IMR-90 (cell line): ENCODE measurements at regions not wholly inside any gene's neighbourhood (a gene's known extent, or its start where the extent isn't known, plus 50 kb on each side); places are given as distances from the start of the nearest gene placed in this dataset.

Experiments used
- ATAC-seq: fragments of 200-7000 bp; cut with Tn5 transposase; 2 replicates; pipeline ENCODE4 v1.9.1; 2020; ENCODE audit warnings: low read depth, mild to moderate bottlenecking, moderate library complexity
- BruUV-seq: library from RNA; stranded (reverse); fragments of 400-500 nt; replicated peaks from 2 replicates; lab custom pipeline; 2021; lab: Mats Ljungman, UMichigan
- CTCF ChIA-PET: fragments of 300-600 bp; formaldehyde crosslinking; extraction: SDS; loops from one replicate; lab custom pipeline; 2021; ENCODE audit warnings: antibody characterized with exemption; lab: Yijun Ruan, JAX
- POLR2A ChIA-PET: fragments of 300-600 bp; sonication (Branson Sonifier 250); formaldehyde crosslinking; loops from one replicate; lab custom pipeline; 2022; ENCODE audit warnings: antibody characterized with exemption; ENCODE audit not compliant: unreplicated experiment; lab: Charles Lee
- DNase-seq: peaks from one replicate; pipeline ENCODE4 v3.0.0; 2013
- H2AFZ ChIP-seq: replicated peaks from 2 replicates; pipeline ENCODE3; 2013; ENCODE audit warnings: low read length, mild to moderate bottlenecking; ENCODE audit not compliant: poor library complexity
- H2AK5ac ChIP-seq: 2 replicates; pipeline ENCODE4 v1.6.1; 2013; ENCODE audit warnings: low read depth, low read length, inconsistent platforms
- H2AK9ac ChIP-seq: replicated peaks from 2 replicates; pipeline ENCODE3; 2013; ENCODE audit warnings: mild to moderate bottlenecking, low read depth, low read length, moderate library complexity; ENCODE audit not compliant: poor library complexity
- H2BK120ac ChIP-seq: 2 replicates; pipeline ENCODE4 v1.6.1; 2013; ENCODE audit warnings: low read depth, low read length, inconsistent platforms
- H2BK15ac ChIP-seq: 3 replicates; pipeline ENCODE4 v1.6.1; 2013; ENCODE audit warnings: low read depth, low read length, inconsistent platforms
- H2BK20ac ChIP-seq: 2 replicates; pipeline ENCODE4 v1.6.1; 2013; ENCODE audit warnings: low read depth, mild to moderate bottlenecking, inconsistent platforms, low read length, moderate library complexity
- H2BK5ac ChIP-seq: 2 replicates; pipeline ENCODE4 v1.6.1; 2013; ENCODE audit warnings: mild to moderate bottlenecking, low read depth, low read length, inconsistent platforms; ENCODE audit not compliant: poor library complexity, severe bottlenecking
- H3K14ac ChIP-seq: replicated peaks from 2 replicates; pipeline ENCODE4 v1.6.1; 2013; ENCODE audit warnings: low read depth, low read length, inconsistent platforms
- H3K18ac ChIP-seq: 2 replicates; pipeline ENCODE4 v1.6.1; 2013; ENCODE audit warnings: low read depth, low read length, control low read depth
- H3K23ac ChIP-seq: 2 replicates; pipeline ENCODE4 v1.6.1; 2013; ENCODE audit warnings: low read depth, low read length, inconsistent platforms
- H3K27ac ChIP-seq: 2 replicates; pipeline ENCODE4 v1.5.1; 2013; ENCODE audit warnings: mild to moderate bottlenecking, control low read depth, low read length; ENCODE audit not compliant: insufficient read depth
- H3K27me3 ChIP-seq: 2 replicates; pipeline ENCODE4 v1.6.1; 2013; ENCODE audit warnings: low read length; ENCODE audit not compliant: control insufficient read depth, insufficient read depth
- H3K36me3 ChIP-seq: 2 replicates; pipeline ENCODE4 v1.6.1; 2013; ENCODE audit warnings: low read length, mixed read lengths; ENCODE audit not compliant: control insufficient read depth, insufficient read depth
- H3K4ac ChIP-seq: 2 replicates; pipeline ENCODE4 v1.6.1; 2013; ENCODE audit warnings: low read depth, low read length, inconsistent platforms
- H3K4me1 ChIP-seq: 2 replicates; pipeline ENCODE4 v1.6.1; 2013; ENCODE audit warnings: low read length, mixed read lengths; ENCODE audit not compliant: control insufficient read depth, insufficient read depth
- H3K4me2 ChIP-seq: 2 replicates; pipeline ENCODE4 v1.6.1; 2013; ENCODE audit warnings: low read depth, mild to moderate bottlenecking, control low read depth, low read length, moderate library complexity
- H3K4me3 ChIP-seq: 2 replicates; pipeline ENCODE4 v1.5.1; 2013; ENCODE audit warnings: low read depth, mild to moderate bottlenecking, control low read depth, low read length, moderate library complexity; ENCODE audit not compliant: insufficient read depth
- H3K56ac ChIP-seq: 2 replicates; pipeline ENCODE4 v1.6.1; 2013; ENCODE audit warnings: low read length, inconsistent platforms; ENCODE audit not compliant: insufficient read depth; ENCODE audit errors: extremely low read depth
- H3K79me1 ChIP-seq, 2 experiments: 2 replicates each; pipeline ENCODE4 v1.6.1; 2013; ENCODE audit warnings: low read length in 2 of 2, inconsistent platforms in 1 of 2, low read depth in 1 of 2
- H3K9ac ChIP-seq: 2 replicates; pipeline ENCODE4 v1.6.1; 2013; ENCODE audit warnings: low read depth, low read length, control low read depth
- H3K9me1 ChIP-seq: 2 replicates; pipeline ENCODE4 v1.6.1; 2013; ENCODE audit warnings: low read length, inconsistent platforms; ENCODE audit not compliant: insufficient read depth
- H3K9me3 ChIP-seq: 2 replicates; pipeline ENCODE4 v1.6.1; 2013; ENCODE audit warnings: low read length; ENCODE audit not compliant: control insufficient read depth, insufficient read depth
- H4K20me1 ChIP-seq: 2 replicates; pipeline ENCODE4 v1.6.1; 2013; ENCODE audit warnings: low read length, inconsistent platforms; ENCODE audit not compliant: insufficient read depth
- H4K5ac ChIP-seq: 2 replicates; pipeline ENCODE4 v1.6.1; 2013; ENCODE audit warnings: mild to moderate bottlenecking, low read depth, low read length, control low read depth
- H4K8ac ChIP-seq, 2 experiments: 2 replicates each; pipeline ENCODE4 v1.6.1; 2013; ENCODE audit warnings: low read depth in 2 of 2, low read length in 2 of 2, control low read depth in 1 of 2, inconsistent platforms in 1 of 2
- H4K91ac ChIP-seq: 2 replicates; pipeline ENCODE4 v1.6.1; 2013; ENCODE audit warnings: low read depth, low read length, inconsistent platforms; ENCODE audit not compliant: insufficient read depth
- FOS ChIP-seq: fragments of 150-350 bp; IDR thresholded peaks from 2 replicates; pipeline ENCODE4 v1.6.1; 2016; ENCODE audit warnings: low read depth, low read length
- MXI1 ChIP-seq: IDR thresholded peaks from 2 replicates; pipeline ENCODE4 v1.6.1; 2012; ENCODE audit warnings: low read depth, mild to moderate bottlenecking, low read length, moderate library complexity, borderline replicate concordance
- POLR2A ChIP-seq: IDR thresholded peaks from 2 replicates; pipeline ENCODE4 v1.6.1; 2012; ENCODE audit warnings: mild to moderate bottlenecking, low read depth, low read length
- WGBS, 2 experiments: methylation state at CpG; one replicate each; pipeline versions ENCODE4 v1.1.5 to v1.1.7; 2013; ENCODE audit warnings: missing lambda C conversion rate in 2 of 2; ENCODE audit not compliant: insufficient read length in 1 of 2; ENCODE audit errors: extremely low coverage in 2 of 2; 5-methylcytosine and 5-hydroxymethylcytosine counted together
- dilution Hi-C: fragments of 300-500 bp; cut with HindIII; formaldehyde crosslinking; loops from one replicate; pipeline ENCODE4 v1.14.3; 2018; ENCODE audit warnings: low sequenced_read_pairs; ENCODE audit not compliant: unreplicated experiment
- in situ Hi-C: fragments of 300-500 bp; cut with MboI; formaldehyde crosslinking; loops from 3 replicates; pipeline ENCODE4 v1.14.3; 2019; ENCODE audit warnings: low sequenced_read_pairs, inconsistent platforms, mixed read lengths
- intact Hi-C: fragments of 100-400 bp; cut with micrococcal nuclease; formaldehyde crosslinking; loops from 2 replicates; pipeline ENCODE4 v1.10.0; 2022
- TF ChIP-seq, protein P1 (sequence below): fragments of 150-350 bp; IDR thresholded peaks from 2 replicates; pipeline ENCODE4 v1.6.1; 2017; ENCODE audit warnings: mild to moderate bottlenecking, antibody characterized with exemption, low read length, low read depth
- TF ChIP-seq, protein P2 (sequence below): fragments of 150-350 bp; IDR thresholded peaks from 2 replicates; pipeline ENCODE4 v1.6.1; 2016; ENCODE audit warnings: low read depth, mild to moderate bottlenecking, low read length, moderate library complexity, borderline replicate concordance

DNA sequence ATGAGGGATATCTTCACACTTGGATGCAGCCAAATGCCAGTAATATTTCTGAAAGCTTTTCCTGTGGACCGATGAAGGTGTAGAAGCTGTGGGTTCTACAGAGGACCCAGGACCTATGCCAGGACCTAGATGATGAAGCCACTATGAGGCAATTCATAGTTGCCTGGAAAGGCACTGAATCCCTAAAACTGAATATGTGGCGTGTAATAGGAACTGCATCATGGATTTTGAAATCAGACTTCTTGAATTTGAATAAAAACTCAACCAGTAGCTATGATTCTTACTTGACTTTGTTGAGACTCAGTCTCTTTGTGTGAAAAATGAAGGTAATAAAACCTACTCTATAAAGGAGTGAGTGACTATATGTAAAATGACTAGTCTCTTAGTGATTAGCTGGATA is 89.9 kb upstream of the SGK1 start:
- Histone ChIP-seq H4K20me1 (no peaks in the 10 kb centered on the region), H3K14ac (no peak overlapping the region), H2AFZ (no peak overlapping the region), H3K4ac (no peak overlapping the region), H3K9me3 (peaks cover 2% of the 10 kb centered on the region), H2BK20ac (no peak overlapping the region), H3K9ac (no peak overlapping the region), H3K4me2 (no peak overlapping the region), H4K91ac (no peak overlapping the region), H2BK15ac (no peak overlapping the region), H3K27me3 (no peaks in the 10 kb centered on the region), H2AK5ac (no peak overlapping the region), H3K18ac (no peak overlapping the region), H3K79me1 (no peaks in the 10 kb centered on the region), H2BK5ac (no peak overlapping the region), H3K23ac (no peak overlapping the region), H3K9me1 (no peaks in the 10 kb centered on the region), H4K8ac (no peak overlapping the region), H2BK120ac (no peak overlapping the region), H2AK9ac (no peak overlapping the region), H3K4me1 (peaks cover 2% of the 10 kb centered on the region), H3K36me3 (no peaks in the 10 kb centered on the region), H3K4me3 (no peak overlapping the region), H3K56ac (no peak overlapping the region), H4K5ac (no peak overlapping the region), H3K27ac (no peak overlapping the region)
- CTCF ChIA-PET = no interaction called here
- intact Hi-C loops (no loop called here), in situ Hi-C loops (no loop called here), dilution Hi-C loops (no loop called here)
- POLR2A ChIA-PET = interaction anchor here (0.6 kb wide), 1 partner anchor 182 kb away, joined by 3 read pairs; no protein-coding TSS in a partner anchor
- ATAC-seq = no peak
- DNase-seq = no peak
- WGBS, 2 experiments = no CpG with 5 or more reads among the region's 2 CpGs
- TF ChIP-seq, protein P1, sequence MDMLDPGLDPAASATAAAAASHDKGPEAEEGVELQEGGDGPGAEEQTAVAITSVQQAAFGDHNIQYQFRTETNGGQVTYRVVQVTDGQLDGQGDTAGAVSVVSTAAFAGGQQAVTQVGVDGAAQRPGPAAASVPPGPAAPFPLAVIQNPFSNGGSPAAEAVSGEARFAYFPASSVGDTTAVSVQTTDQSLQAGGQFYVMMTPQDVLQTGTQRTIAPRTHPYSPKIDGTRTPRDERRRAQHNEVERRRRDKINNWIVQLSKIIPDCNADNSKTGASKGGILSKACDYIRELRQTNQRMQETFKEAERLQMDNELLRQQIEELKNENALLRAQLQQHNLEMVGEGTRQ = no peak
- TF ChIP-seq MXI1 (no peak), FOS (no peak), POLR2A (no peak)
- TF ChIP-seq, protein P2, sequence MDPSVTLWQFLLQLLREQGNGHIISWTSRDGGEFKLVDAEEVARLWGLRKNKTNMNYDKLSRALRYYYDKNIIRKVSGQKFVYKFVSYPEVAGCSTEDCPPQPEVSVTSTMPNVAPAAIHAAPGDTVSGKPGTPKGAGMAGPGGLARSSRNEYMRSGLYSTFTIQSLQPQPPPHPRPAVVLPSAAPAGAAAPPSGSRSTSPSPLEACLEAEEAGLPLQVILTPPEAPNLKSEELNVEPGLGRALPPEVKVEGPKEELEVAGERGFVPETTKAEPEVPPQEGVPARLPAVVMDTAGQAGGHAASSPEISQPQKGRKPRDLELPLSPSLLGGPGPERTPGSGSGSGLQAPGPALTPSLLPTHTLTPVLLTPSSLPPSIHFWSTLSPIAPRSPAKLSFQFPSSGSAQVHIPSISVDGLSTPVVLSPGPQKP = no peak
- BruUV-seq = no TSS peak
